ENCODE measurements at regions not wholly inside any gene's neighbourhood (a gene's known extent, or its start where the extent isn't known, plus 50 kb on each side); places are given as distances from the start of the nearest gene placed in this dataset.

DNA sequence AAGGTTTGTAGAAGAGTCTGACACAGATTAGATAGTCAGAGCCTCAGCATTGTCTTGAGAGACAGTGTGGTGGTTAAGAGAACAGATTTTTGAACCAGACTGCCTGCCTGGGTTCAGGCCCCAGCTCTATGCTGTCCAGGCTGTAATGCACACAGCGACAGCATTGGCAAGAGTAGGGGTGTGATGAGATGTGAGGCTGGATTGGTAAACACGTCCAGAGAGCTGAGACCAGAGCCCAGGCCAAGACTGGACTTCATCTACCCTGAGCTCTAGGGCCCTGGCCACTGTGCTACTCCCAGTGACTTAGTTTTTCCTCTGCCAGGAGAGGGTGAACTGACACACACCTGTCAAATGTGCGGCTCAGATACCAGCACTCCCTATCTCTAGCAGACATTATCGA is 360.4 kb downstream of the RPS24 start:
- no peaks in the 10 kb centered on the region for H3K36me3 ChIP-seq (ENCODE audit: control insufficient read depth in 2 of 2, extremely low read depth in 1 of 2, insufficient read depth in 1 of 2, low read length in 1 of 2)
- DNase-seq, result no peak
- no peak overlapping the region for H3K4me3 ChIP-seq (ENCODE audit: control insufficient read depth in 1 of 2, extremely low read depth in 1 of 2, low read length in 1 of 2)
- H3K27ac ChIP-seq (ENCODE audit: low read length), result no peak overlapping the region
- Mint-ChIP-seq H3K4me1 (no peaks in the 10 kb centered on the region), H3K4me3 (no peak overlapping the region), H3K36me3 (no peaks in the 10 kb centered on the region), H3K9me3 (no peaks in the 10 kb centered on the region), H3K27me3 (peaks cover 0 to 6% of the 10 kb centered on the region in 2 donors), H3K27ac (no peak overlapping the region)
- H3K4me1 ChIP-seq (ENCODE audit: control insufficient read depth in 1 of 2, extremely low read depth in 1 of 2, insufficient read depth in 2 of 2, low read length in 2 of 2), result no peaks in the 10 kb centered on the region
- peaks cover 0 to 18% of the 10 kb centered on the region in 2 experiments for H3K27me3 ChIP-seq (replicated peaks in 1 of 2; ENCODE audit: control insufficient read depth in 2 of 2, extremely low read depth in 1 of 2, insufficient read depth in 2 of 2, low read length in 1 of 2)
- ChIA-PET POLR2A (no interaction called here), CTCF (no interaction called here)
- no peak for ATAC-seq (replicated peaks in 1 of 4)
- WGBS (ENCODE audit: insufficient coverage), result 60% methylated on average over 2 of the region's 4 CpGs
- H3K9me3 ChIP-seq, result no peaks in the 10 kb centered on the region

DNA sequence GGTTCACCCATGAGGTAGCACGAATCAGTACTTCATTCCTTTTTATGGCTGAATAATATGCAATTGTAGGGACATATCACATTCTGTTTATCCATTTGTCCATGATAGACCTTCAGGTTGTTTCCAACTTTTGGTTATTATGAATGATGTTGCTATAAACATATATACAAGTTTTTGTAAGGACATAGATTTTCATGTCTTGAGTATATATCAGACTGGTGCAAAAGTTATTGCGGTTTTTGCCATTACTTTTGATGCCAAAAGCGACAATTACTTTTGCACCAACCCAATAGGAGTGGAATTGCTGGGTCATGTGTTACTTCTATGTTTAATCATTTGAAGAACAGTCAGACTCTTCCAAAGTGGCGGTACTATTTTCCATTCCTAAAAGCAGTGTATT is 361.5 kb downstream of the RPS24 start:
- no peaks in the 10 kb centered on the region for H3K36me3 Mint-ChIP-seq
- no peak overlapping the region for H3K4me3 Mint-ChIP-seq
- ATAC-seq (replicated peaks in 1 of 4), result no peak
- ChIA-PET CTCF (no interaction called here), POLR2A (no interaction called here)
- no CpG with 5 or more reads among the region's 4 CpGs for WGBS (ENCODE audit: insufficient coverage)
- H3K9me3 Mint-ChIP-seq, result no peaks in the 10 kb centered on the region
- H3K4me3 ChIP-seq (ENCODE audit: control insufficient read depth in 1 of 2, extremely low read depth in 1 of 2, low read length in 1 of 2), result no peak overlapping the region
- H3K9me3 ChIP-seq, result no peaks in the 10 kb centered on the region
- no peaks in the 10 kb centered on the region for H3K4me1 Mint-ChIP-seq
- H3K27ac Mint-ChIP-seq, result no peak overlapping the region
- peaks cover 0 to under 1% of the 10 kb centered on the region in 2 donors for H3K27me3 Mint-ChIP-seq
- H3K27ac ChIP-seq (ENCODE audit: low read length), result no peak overlapping the region
- no peak for DNase-seq
- no peaks in the 10 kb centered on the region for H3K4me1 ChIP-seq (ENCODE audit: control insufficient read depth in 1 of 2, extremely low read depth in 1 of 2, insufficient read depth in 2 of 2, low read length in 2 of 2)
- H3K36me3 ChIP-seq (ENCODE audit: control insufficient read depth in 2 of 2, extremely low read depth in 1 of 2, insufficient read depth in 1 of 2, low read length in 1 of 2), result no peaks in the 10 kb centered on the region
- peaks cover 0 to 14% of the 10 kb centered on the region in 2 experiments for H3K27me3 ChIP-seq (replicated peaks in 1 of 2; ENCODE audit: control insufficient read depth in 2 of 2, extremely low read depth in 1 of 2, insufficient read depth in 2 of 2, low read length in 1 of 2)

DNA sequence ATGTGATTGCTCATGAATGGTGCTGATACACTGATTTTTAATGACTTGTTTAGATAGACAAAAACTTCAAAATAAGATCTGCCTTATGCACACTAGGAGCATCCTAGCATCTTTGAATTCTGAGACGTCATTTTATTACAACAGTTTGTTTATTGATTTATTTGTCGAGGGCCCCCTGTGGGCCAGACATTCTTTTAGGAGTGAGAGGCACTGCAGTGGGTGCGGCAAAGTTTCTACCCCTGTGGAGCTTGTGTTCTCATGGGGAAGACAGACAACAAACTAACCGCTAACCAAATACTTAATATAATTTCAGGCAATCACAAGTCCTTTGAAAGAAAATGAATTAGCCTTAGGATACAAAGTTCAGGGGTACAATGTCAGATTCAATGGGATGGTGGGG is 363.1 kb downstream of the RPS24 start:
- H3K27me3 Mint-ChIP-seq, result no peaks in the 10 kb centered on the region
- Histone ChIP-seq H3K36me3 (ENCODE audit: control insufficient read depth in 2 of 2, extremely low read depth in 1 of 2, insufficient read depth in 1 of 2, low read length in 1 of 2) (no peaks in the 10 kb centered on the region), H3K4me3 (ENCODE audit: control insufficient read depth in 1 of 2, extremely low read depth in 1 of 2, low read length in 1 of 2) (no peak overlapping the region), H3K27ac (ENCODE audit: low read length) (no peak overlapping the region), H3K27me3 (replicated peaks in 1 of 2; ENCODE audit: control insufficient read depth in 2 of 2, extremely low read depth in 1 of 2, insufficient read depth in 2 of 2, low read length in 1 of 2) (peaks cover 0 to 7% of the 10 kb centered on the region in 2 experiments), H3K4me1 (ENCODE audit: control insufficient read depth in 1 of 2, extremely low read depth in 1 of 2, insufficient read depth in 2 of 2, low read length in 2 of 2) (no peaks in the 10 kb centered on the region), H3K9me3 (no peaks in the 10 kb centered on the region)
- DNase-seq (no peak), ATAC-seq (replicated peaks in 1 of 4) (no peak)
- ChIA-PET CTCF (no interaction called here), POLR2A (no interaction called here)
- no peak overlapping the region for H3K27ac Mint-ChIP-seq
- H3K36me3 Mint-ChIP-seq, result no peaks in the 10 kb centered on the region
- no peaks in the 10 kb centered on the region for H3K9me3 Mint-ChIP-seq
- no peak overlapping the region for H3K4me3 Mint-ChIP-seq
- WGBS (ENCODE audit: insufficient coverage), result 100% methylated on average over 1 of the region's 4 CpGs
- no peaks in the 10 kb centered on the region for H3K4me1 Mint-ChIP-seq

DNA sequence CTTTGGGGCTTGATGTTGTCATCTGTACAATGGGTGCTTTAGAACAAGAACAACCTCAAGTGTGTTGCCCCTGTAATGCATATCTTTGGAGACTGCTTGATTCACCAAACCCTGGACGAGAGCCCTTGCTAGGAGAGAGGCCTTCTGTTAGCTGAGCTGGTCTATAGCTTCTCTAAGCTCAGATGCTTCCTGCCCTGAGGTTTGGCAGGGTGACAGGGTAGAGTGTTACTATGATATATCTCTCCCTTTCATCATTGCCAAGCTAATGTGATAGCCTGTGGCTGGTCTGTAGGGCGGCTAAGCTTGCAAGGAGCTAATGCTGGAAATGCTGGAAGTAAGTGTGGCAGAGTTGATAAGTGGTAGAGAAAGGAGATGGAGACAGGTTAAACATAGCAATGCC is 364.1 kb downstream of the RPS24 start:
- no peaks in the 10 kb centered on the region for H3K4me1 Mint-ChIP-seq
- no peak overlapping the region for H3K4me3 ChIP-seq (ENCODE audit: control insufficient read depth in 1 of 2, extremely low read depth in 1 of 2, low read length in 1 of 2)
- no peaks in the 10 kb centered on the region for H3K27me3 Mint-ChIP-seq
- ChIA-PET POLR2A (no interaction called here), CTCF (no interaction called here)
- H3K9me3 Mint-ChIP-seq, result no peaks in the 10 kb centered on the region
- no peak overlapping the region for H3K27ac ChIP-seq (ENCODE audit: low read length)
- H3K27ac Mint-ChIP-seq, result no peak overlapping the region
- no peaks in the 10 kb centered on the region for H3K9me3 ChIP-seq
- no peaks in the 10 kb centered on the region for H3K36me3 ChIP-seq (ENCODE audit: control insufficient read depth in 2 of 2, extremely low read depth in 1 of 2, insufficient read depth in 1 of 2, low read length in 1 of 2)
- H3K36me3 Mint-ChIP-seq, result no peaks in the 10 kb centered on the region
- peaks cover 0 to 11% of the 10 kb centered on the region in 2 experiments for H3K27me3 ChIP-seq (replicated peaks in 1 of 2; ENCODE audit: control insufficient read depth in 2 of 2, extremely low read depth in 1 of 2, insufficient read depth in 2 of 2, low read length in 1 of 2)
- WGBS (ENCODE audit: insufficient coverage), result 40% methylated on average over 1 of the region's 2 CpGs
- ATAC-seq (replicated peaks in 1 of 4), result peak in 1 of 4 experiments; percentile 22
- DNase-seq, result no peak
- no peaks in the 10 kb centered on the region for H3K4me1 ChIP-seq (ENCODE audit: control insufficient read depth in 1 of 2, extremely low read depth in 1 of 2, insufficient read depth in 2 of 2, low read length in 2 of 2)
- H3K4me3 Mint-ChIP-seq, result no peak overlapping the region

DNA sequence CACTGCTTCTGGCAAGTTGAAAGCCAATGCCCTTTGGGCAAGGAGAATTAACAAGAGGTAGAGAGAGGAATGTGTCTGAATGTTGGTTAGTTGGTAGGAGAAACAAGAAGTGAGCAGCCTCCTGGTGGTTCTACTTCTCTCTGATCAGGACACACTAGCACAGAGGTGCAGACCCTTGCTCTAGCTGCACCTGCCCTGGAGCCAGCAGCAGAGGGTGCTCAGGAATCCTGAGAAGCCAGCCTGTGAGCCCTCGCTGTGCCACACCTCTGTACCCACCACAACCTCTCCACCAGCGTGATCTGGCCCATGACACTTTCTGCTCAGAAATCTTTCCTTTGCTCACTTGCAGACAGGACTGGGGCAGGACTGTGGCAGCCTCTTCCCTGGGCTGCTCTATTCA is 364.7 kb downstream of the RPS24 start:
- Histone ChIP-seq H3K27ac (ENCODE audit: low read length) (no peak overlapping the region), H3K36me3 (ENCODE audit: control insufficient read depth in 2 of 2, extremely low read depth in 1 of 2, insufficient read depth in 1 of 2, low read length in 1 of 2) (no peaks in the 10 kb centered on the region), H3K27me3 (replicated peaks in 1 of 2; ENCODE audit: control insufficient read depth in 2 of 2, extremely low read depth in 1 of 2, insufficient read depth in 2 of 2, low read length in 1 of 2) (peaks cover 0 to 12% of the 10 kb centered on the region in 2 experiments), H3K4me3 (ENCODE audit: control insufficient read depth in 1 of 2, extremely low read depth in 1 of 2, low read length in 1 of 2) (no peak overlapping the region), H3K9me3 (no peaks in the 10 kb centered on the region), H3K4me1 (ENCODE audit: control insufficient read depth in 1 of 2, extremely low read depth in 1 of 2, insufficient read depth in 2 of 2, low read length in 2 of 2) (no peaks in the 10 kb centered on the region)
- WGBS (ENCODE audit: insufficient coverage), result 40% methylated on average over 2 of the region's 2 CpGs
- Mint-ChIP-seq H3K36me3 (no peaks in the 10 kb centered on the region), H3K4me3 (no peak overlapping the region), H3K27me3 (peaks cover 0 to 1% of the 10 kb centered on the region in 2 donors), H3K27ac (no peak overlapping the region), H3K9me3 (no peaks in the 10 kb centered on the region), H3K4me1 (no peaks in the 10 kb centered on the region)
- POLR2A ChIA-PET, result no interaction called here
- DNase-seq (no peak), ATAC-seq (replicated peaks in 1 of 4) (no peak)
- CTCF ChIA-PET, result no interaction called here

DNA sequence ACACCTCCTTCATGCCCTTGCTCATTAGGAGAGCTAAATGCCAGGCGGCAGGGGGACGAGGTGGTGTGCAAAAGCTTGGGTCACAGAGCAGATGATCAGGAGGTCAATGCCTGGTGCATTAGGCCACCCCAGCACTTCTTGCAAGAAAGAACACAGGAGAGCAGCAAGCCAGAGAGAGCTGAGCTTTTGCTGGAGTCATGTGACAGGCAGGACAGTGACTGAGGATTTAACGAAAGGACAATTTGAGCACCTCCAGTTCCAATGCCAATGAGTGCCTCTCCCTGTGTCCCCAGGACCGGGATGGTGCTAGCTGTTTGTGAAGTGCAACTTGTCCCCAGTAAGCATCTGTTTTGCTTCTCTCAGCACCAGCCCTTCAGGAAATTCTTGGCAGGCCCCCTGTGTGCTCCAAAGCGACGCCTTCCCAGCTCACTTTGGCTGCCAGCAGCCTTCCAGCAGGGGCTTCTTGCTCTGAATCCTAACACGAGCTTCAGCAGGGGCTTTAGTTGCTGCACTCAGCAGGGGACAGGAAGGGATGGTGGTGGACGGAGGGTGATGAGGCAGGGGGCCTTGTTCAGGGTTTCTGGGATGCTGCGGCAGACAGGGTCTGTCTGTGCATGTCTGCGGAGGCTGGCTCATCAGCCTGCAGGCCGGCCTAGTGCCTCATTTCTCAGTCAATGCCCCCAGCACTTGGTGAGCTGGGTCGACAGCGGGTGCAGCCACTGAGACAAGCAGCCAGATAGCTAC is 368.1 kb downstream of the RPS24 start:
- ChIA-PET POLR2A (no interaction called here), CTCF (no interaction called here)
- H3K4me1 Mint-ChIP-seq, result peaks cover 5% of the 10 kb centered on the region in 3 donors
- peaks cover 0 to 25% of the 10 kb centered on the region in 2 experiments for H3K27me3 ChIP-seq (replicated peaks in 1 of 2; ENCODE audit: control insufficient read depth in 2 of 2, extremely low read depth in 1 of 2, insufficient read depth in 2 of 2, low read length in 1 of 2)
- no peaks in the 10 kb centered on the region for H3K36me3 ChIP-seq (ENCODE audit: control insufficient read depth in 2 of 2, extremely low read depth in 1 of 2, insufficient read depth in 1 of 2, low read length in 1 of 2)
- H3K9me3 Mint-ChIP-seq, result no peaks in the 10 kb centered on the region
- DNase-seq, result no peak
- H3K27ac Mint-ChIP-seq, result no peak overlapping the region
- H3K4me3 ChIP-seq (ENCODE audit: control insufficient read depth in 1 of 2, extremely low read depth in 1 of 2, low read length in 1 of 2), result no peak overlapping the region
- no peak for ATAC-seq (replicated peaks in 1 of 4)
- no peaks in the 10 kb centered on the region for H3K36me3 Mint-ChIP-seq
- H3K4me3 Mint-ChIP-seq, result no peak overlapping the region
- peaks cover 0 to 6% of the 10 kb centered on the region in 2 experiments for H3K4me1 ChIP-seq (ENCODE audit: control insufficient read depth in 1 of 2, extremely low read depth in 1 of 2, insufficient read depth in 2 of 2, low read length in 2 of 2)
- peaks cover 6 to 19% of the 10 kb centered on the region in 2 donors for H3K27me3 Mint-ChIP-seq
- no peaks in the 10 kb centered on the region for H3K9me3 ChIP-seq
- 84% methylated on average over 13 of the region's 13 CpGs for WGBS (ENCODE audit: insufficient coverage)
- no peak overlapping the region for H3K27ac ChIP-seq (ENCODE audit: low read length)

DNA sequence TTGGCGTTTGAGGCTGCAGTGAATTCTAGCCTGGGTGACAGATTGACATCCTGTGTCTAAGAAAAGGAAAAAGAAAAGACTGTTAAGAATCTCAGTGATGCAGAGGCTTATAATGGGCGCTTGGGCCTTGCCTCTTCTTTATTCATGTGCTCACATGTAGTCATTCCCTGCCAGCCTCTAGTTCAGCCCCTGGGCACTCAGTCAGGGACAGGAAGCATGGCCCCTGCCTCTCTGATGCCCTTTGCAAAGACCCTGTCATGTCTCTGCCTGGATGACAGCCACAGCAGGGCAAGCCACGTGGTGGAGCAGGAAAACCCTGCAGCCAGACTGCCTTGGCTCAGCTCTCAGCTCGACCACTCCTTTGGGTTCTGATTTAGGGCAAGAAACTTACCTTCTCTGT is 368.9 kb downstream of the RPS24 start:
- no peaks in the 10 kb centered on the region for H3K9me3 ChIP-seq
- H3K27ac ChIP-seq (ENCODE audit: low read length), result no peak overlapping the region
- peaks cover 8 to 10% (median 9%) of the 10 kb centered on the region in 3 donors for H3K4me1 Mint-ChIP-seq
- no peak overlapping the region for H3K4me3 ChIP-seq (ENCODE audit: control insufficient read depth in 1 of 2, extremely low read depth in 1 of 2, low read length in 1 of 2)
- 29% methylated on average over 3 of the region's 4 CpGs for WGBS (ENCODE audit: insufficient coverage)
- H3K27me3 Mint-ChIP-seq, result peaks cover 8 to 24% of the 10 kb centered on the region in 2 donors
- no peak overlapping the region for H3K4me3 Mint-ChIP-seq
- DNase-seq (no peak), ATAC-seq (replicated peaks in 1 of 4) (no peak)
- no peak overlapping the region for H3K27ac Mint-ChIP-seq
- ChIA-PET CTCF (no interaction called here), POLR2A (no interaction called here)
- peaks cover 0 to 14% of the 10 kb centered on the region in 2 experiments for H3K4me1 ChIP-seq (ENCODE audit: control insufficient read depth in 1 of 2, extremely low read depth in 1 of 2, insufficient read depth in 2 of 2, low read length in 2 of 2)
- H3K36me3 Mint-ChIP-seq, result no peaks in the 10 kb centered on the region
- H3K36me3 ChIP-seq (ENCODE audit: control insufficient read depth in 2 of 2, extremely low read depth in 1 of 2, insufficient read depth in 1 of 2, low read length in 1 of 2), result no peaks in the 10 kb centered on the region
- H3K27me3 ChIP-seq (replicated peaks in 1 of 2; ENCODE audit: control insufficient read depth in 2 of 2, extremely low read depth in 1 of 2, insufficient read depth in 2 of 2, low read length in 1 of 2), result peaks cover 0 to 33% of the 10 kb centered on the region in 2 experiments
- no peaks in the 10 kb centered on the region for H3K9me3 Mint-ChIP-seq

Data from T-cell (primary cell).